RWPE1 (cell line): ENCODE measurements at regions not wholly inside any gene's neighbourhood (a gene's known extent, or its start where the extent isn't known, plus 50 kb on each side); places are given as distances from the start of the nearest gene placed in this dataset.

Experiments used
- CTCF ChIA-PET: fragments of 350-600 bp; sonication (Branson Sonifier 250); formaldehyde crosslinking; extraction: SDS; loops from one replicate; lab custom pipeline; 2021; lab: Yijun Ruan, JAX
- POLR2A ChIA-PET: fragments of 400-600 bp; formaldehyde crosslinking; extraction: SDS; loops from one replicate; lab custom pipeline; 2020; ENCODE audit warnings: antibody characterized with exemption; ENCODE audit not compliant: low non-redundant PET; lab: Yijun Ruan, JAX
- DNase-seq: peaks from one replicate; pipeline ENCODE4 v3.0.0; 2012; ENCODE audit warnings: low spot score
- H3K27ac ChIP-seq: fragments of 450-650 bp; 2 replicates; pipeline ENCODE4 v1.5.1; 2017
- CTCF ChIP-seq: fragments of 450-650 bp; conservative IDR thresholded peaks from 2 replicates; pipeline ENCODE4 v1.5.1; 2017; ENCODE audit warnings: low read depth, mild to moderate bottlenecking

DNA sequence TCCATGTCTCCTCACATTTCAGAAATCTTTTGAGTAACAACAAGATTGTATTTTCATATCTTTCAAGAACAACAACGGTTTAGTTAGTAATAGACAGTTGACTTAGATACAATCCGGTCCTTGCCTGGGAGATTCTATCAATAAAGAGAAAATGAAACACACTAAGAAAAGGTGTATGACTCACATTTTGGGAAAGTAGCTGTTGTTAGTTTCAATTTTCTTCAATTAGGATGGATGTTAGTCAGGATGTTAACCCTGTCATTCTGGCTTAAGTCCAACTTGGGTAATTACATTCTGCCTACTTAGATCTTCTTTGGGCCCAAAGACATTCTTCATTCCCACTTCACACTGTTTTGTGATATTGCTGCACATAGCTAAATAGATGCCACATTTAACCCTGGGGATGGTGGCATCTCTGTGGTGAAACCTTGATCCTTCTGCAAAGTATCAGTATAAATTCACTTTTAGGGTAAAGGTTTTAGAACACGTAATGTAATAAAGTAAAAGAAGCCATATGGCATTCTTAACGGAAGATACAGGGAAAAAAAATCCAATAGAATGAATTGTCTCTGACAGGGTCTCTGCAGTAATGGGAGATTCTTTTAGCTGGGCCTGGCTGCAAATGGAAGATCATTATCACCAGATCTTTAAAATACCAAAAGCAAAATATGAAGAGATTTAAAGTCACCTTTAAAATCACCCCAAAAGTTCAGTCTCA, 365.5 kb downstream of the FIGN start:
- no peak for TF ChIP-seq CTCF
- ChIA-PET CTCF (interaction anchor here (0.6 to 0.9 kb wide), 2 partner anchors 24 to 1978 kb away, joined by 3 to 4 read pairs; no protein-coding TSS in a partner anchor), POLR2A (no interaction called here)
- no peak overlapping the region for H3K27ac ChIP-seq
- peak; percentile 5 for DNase-seq

- no peak overlapping the region for H3K27ac ChIP-seq
- ChIA-PET CTCF (interaction anchor here (1.2 kb wide), 1 partner anchor 23 kb away, joined by 3 read pairs; no protein-coding TSS in a partner anchor), POLR2A (no interaction called here)
- no peak for DNase-seq
- no peak for TF ChIP-seq CTCF
These were observed 366.7 kb downstream of the FIGN start for GRCh38 chr2:163369111-163369510.

GRCh38 chr2:163368655-163369054, 367.2 kb downstream of the FIGN start:
- ChIA-PET POLR2A (no interaction called here), CTCF (interaction anchor here (0.6 to 1.2 kb wide), 2 partner anchors 22 to 838 kb away, joined by 3 read pairs; no protein-coding TSS in a partner anchor)
- DNase-seq: no peak
- H3K27ac ChIP-seq: no peak overlapping the region
- no peak for TF ChIP-seq CTCF

GRCh38 chr2:163367825-163368582, 367.8 kb downstream of the FIGN start:
- CTCF ChIA-PET: interaction anchor here (0.6 to 1.2 kb wide), 2 partner anchors 22 to 839 kb away, joined by 3 read pairs; no protein-coding TSS in a partner anchor
- no peak for TF ChIP-seq CTCF
- H3K27ac ChIP-seq: no peak overlapping the region
- POLR2A ChIA-PET: no interaction called here
- DNase-seq: no peak

- no peak for DNase-seq
- H3K27ac ChIP-seq: no peak overlapping the region
- TF ChIP-seq CTCF: no peak
- CTCF ChIA-PET: no interaction called here
- POLR2A ChIA-PET: no interaction called here
These were observed 371.1 kb downstream of the FIGN start for GRCh38 chr2:163364736-163365135.

DNA sequence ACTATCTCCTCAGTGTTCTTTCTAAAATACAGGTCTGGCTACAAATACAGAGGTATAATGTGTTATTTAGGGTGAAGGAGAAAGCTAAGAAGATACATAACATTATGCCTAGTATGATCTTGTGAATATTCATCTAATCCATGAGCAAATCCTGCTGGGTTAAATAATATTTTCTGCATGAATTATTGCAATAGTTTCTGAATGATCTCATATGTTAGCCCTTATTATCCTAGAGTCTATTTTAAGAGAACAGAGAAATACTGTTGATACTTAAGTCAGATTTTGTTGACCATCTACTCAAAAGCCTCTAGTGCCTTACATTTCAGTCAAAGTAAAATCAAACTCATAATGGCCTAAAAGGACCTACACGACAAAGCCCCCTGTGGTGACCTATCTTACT, 382.3 kb downstream of the FIGN start:
- ChIA-PET CTCF (no interaction called here), POLR2A (no interaction called here)
- no peak for TF ChIP-seq CTCF
- no peak for DNase-seq
- no peak overlapping the region for H3K27ac ChIP-seq
